Hepatocyte (in vitro differentiated cells): ENCODE measurements at regions not wholly inside any gene's neighbourhood (a gene's known extent, or its start where the extent isn't known, plus 50 kb on each side); places are given as distances from the start of the nearest gene placed in this dataset.

Experiments used
- DNase-seq: peaks from one replicate; pipeline ENCODE4 v3.0.0-alpha.2; 2016; ENCODE audit warnings: low spot score
- H2AFZ ChIP-seq: fragments of 200-600 bp; sonication (generic); 2 replicates; pipeline ENCODE4 v1.6.0; 2016; ENCODE audit warnings: antibody characterized with exemption, mild to moderate bottlenecking
- H3K27ac ChIP-seq: fragments of 200-600 bp; sonication (generic); 2 replicates; pipeline ENCODE4 v1.5.1; 2016; ENCODE audit warnings: mild to moderate bottlenecking
- H3K27me3 ChIP-seq: fragments of 200-600 bp; sonication (generic); 2 replicates; pipeline ENCODE4 v1.6.1; 2016
- H3K36me3 ChIP-seq: fragments of 200-600 bp; sonication (generic); replicated peaks from 2 replicates; pipeline ENCODE4 v1.5.1; 2016; ENCODE audit warnings: low read depth; ENCODE audit not compliant: insufficient read depth
- H3K4me1 ChIP-seq: fragments of 200-600 bp; sonication (generic); 2 replicates; pipeline ENCODE4 v1.5.1; 2016; ENCODE audit warnings: mild to moderate bottlenecking, moderate library complexity; ENCODE audit not compliant: insufficient read depth
- H3K4me2 ChIP-seq: fragments of 200-600 bp; sonication (generic); 2 replicates; pipeline ENCODE4 v1.6.0; 2016
- H3K4me3 ChIP-seq: fragments of 200-600 bp; sonication (generic); 2 replicates; pipeline ENCODE4 v1.5.1; 2016; ENCODE audit warnings: mild to moderate bottlenecking
- H3K79me2 ChIP-seq: fragments of 200-600 bp; sonication (generic); 2 replicates; pipeline ENCODE4 v1.6.0; 2017; ENCODE audit warnings: mild to moderate bottlenecking
- H3K9me2 ChIP-seq: fragments of 200-600 bp; sonication (generic); replicated peaks from 2 replicates; pipeline ENCODE4 v1.6.0; 2017; ENCODE audit warnings: mild to moderate bottlenecking; ENCODE audit not compliant: insufficient read depth
- H3K9me3 ChIP-seq: fragments of 200-600 bp; sonication (generic); 2 replicates; pipeline ENCODE4 v1.5.1; 2016; ENCODE audit warnings: low read depth, mild to moderate bottlenecking
- H4K20me1 ChIP-seq: fragments of 200-600 bp; sonication (generic); 2 replicates; pipeline ENCODE4 v1.6.0; 2016; ENCODE audit warnings: mild to moderate bottlenecking; ENCODE audit not compliant: insufficient read depth, poor library complexity, severe bottlenecking
- EZH2 ChIP-seq: fragments of 200-600 bp; sonication (generic); IDR thresholded peaks from 2 replicates; pipeline ENCODE4 v1.6.1; 2016; ENCODE audit warnings: antibody characterized with exemption, mild to moderate bottlenecking, borderline replicate concordance
- EZH2phosphoT487 ChIP-seq: fragments of 200-600 bp; sonication (generic); IDR thresholded peaks from one replicate; pipeline ENCODE4 v1.6.1; 2018; ENCODE audit warnings: antibody characterized with exemption, mild to moderate bottlenecking, low read depth, moderate library complexity; ENCODE audit not compliant: unreplicated experiment, severe bottlenecking
- WGBS: methylation state at CpG from one replicate; pipeline ENCODE4 v1.1.6; 2016; ENCODE audit warnings: low lambda C conversion rate; ENCODE audit errors: missing lambda C conversion rate; 5-methylcytosine and 5-hydroxymethylcytosine counted together
- TF ChIP-seq, protein P1 (sequence below): fragments of 200-600 bp; sonication (generic); IDR thresholded peaks from 2 replicates; pipeline ENCODE4 v1.5.1; 2016; ENCODE audit warnings: antibody characterized with exemption, mild to moderate bottlenecking; ENCODE audit not compliant: poor library complexity

DNA sequence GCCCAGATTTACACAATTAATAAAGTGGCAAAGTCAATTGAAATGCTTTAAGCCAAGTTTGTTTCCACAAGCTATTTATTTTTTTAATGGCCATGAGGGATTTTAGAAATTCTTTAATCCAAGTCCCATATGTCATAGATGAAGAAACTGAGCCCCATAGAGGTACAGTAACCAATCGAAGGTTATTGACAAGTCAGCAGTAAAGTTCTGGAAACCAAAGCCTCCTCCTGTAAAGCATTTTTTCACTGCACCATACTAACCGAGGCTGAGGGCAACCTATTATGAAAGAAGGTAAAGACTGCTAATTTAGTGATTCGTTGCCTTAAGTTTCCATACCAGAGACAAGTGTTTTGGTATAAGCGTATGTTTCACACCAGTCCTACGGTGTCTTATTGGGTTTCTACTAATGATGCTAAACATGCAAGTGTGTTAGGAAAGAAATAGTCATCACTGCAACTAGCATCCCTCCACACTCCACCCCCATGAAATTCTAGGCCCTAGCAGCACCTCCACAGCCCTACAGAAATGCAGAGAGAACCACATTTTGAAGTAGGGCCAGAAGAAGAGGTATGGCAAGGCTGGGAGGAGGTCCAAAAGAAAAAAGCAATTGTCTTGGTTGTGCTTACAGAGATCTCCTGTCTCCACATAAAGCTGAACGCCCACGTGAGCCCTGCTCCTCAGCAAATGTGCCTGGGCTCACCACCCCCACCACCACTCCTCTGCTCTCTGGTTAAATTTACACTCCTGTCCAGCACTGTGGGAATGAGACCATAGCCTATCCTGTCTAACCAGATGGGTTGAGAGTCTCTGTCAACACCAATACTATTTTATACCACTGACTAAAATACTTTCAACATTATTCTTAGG is 271.1 kb upstream of the G2E3 start:
- H3K4me1 ChIP-seq, result no peaks in the 10 kb centered on the region
- no peak overlapping the region for H3K4me2 ChIP-seq
- no peaks in the 10 kb centered on the region for H3K9me2 ChIP-seq
- no peak for TF ChIP-seq EZH2
- TF ChIP-seq, protein P1, sequence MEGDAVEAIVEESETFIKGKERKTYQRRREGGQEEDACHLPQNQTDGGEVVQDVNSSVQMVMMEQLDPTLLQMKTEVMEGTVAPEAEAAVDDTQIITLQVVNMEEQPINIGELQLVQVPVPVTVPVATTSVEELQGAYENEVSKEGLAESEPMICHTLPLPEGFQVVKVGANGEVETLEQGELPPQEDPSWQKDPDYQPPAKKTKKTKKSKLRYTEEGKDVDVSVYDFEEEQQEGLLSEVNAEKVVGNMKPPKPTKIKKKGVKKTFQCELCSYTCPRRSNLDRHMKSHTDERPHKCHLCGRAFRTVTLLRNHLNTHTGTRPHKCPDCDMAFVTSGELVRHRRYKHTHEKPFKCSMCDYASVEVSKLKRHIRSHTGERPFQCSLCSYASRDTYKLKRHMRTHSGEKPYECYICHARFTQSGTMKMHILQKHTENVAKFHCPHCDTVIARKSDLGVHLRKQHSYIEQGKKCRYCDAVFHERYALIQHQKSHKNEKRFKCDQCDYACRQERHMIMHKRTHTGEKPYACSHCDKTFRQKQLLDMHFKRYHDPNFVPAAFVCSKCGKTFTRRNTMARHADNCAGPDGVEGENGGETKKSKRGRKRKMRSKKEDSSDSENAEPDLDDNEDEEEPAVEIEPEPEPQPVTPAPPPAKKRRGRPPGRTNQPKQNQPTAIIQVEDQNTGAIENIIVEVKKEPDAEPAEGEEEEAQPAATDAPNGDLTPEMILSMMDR, result no peak
- TF ChIP-seq EZH2phosphoT487, result no peak
- no peaks in the 10 kb centered on the region for H3K79me2 ChIP-seq
- DNase-seq, result no peak
- H3K27me3 ChIP-seq, result no peaks in the 10 kb centered on the region
- no peaks in the 10 kb centered on the region for H3K36me3 ChIP-seq
- no peaks in the 10 kb centered on the region for H4K20me1 ChIP-seq
- H3K9me3 ChIP-seq, result no peaks in the 10 kb centered on the region
- H3K27ac ChIP-seq, result no peak overlapping the region
- 79% methylated on average over 7 of the region's 7 CpGs for WGBS
- no peak overlapping the region for H3K4me3 ChIP-seq
- H2AFZ ChIP-seq, result no peak overlapping the region

DNA sequence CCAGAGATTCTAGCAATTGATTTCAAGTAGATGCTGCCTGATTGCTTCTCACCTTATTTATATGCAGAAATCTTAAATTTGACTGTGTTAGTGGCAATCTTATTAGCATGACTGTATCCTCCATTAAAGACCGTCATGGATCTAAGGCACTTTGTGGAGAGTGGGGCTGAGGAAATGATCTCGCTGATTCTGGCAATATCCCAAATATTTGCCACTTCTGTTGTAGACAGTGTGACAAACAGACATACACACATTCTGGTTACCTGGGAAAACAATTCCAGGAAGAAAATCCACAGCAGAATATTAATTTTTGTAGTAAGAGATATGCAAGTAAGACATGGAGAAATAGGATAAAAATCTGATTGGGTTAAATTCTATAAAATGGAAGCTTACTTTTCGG is 269.0 kb upstream of the G2E3 start:
- no peaks in the 10 kb centered on the region for H3K9me2 ChIP-seq
- H3K27ac ChIP-seq, result no peak overlapping the region
- H4K20me1 ChIP-seq, result no peaks in the 10 kb centered on the region
- H3K9me3 ChIP-seq, result no peaks in the 10 kb centered on the region
- TF ChIP-seq EZH2phosphoT487, result no peak
- TF ChIP-seq, protein P1, result no peak
- no peak for TF ChIP-seq EZH2
- no peak for DNase-seq
- H3K4me3 ChIP-seq, result no peak overlapping the region
- WGBS, result 80% methylated on average over 3 of the region's 3 CpGs
- H3K79me2 ChIP-seq, result no peaks in the 10 kb centered on the region
- no peaks in the 10 kb centered on the region for H3K36me3 ChIP-seq
- H3K4me1 ChIP-seq, result no peaks in the 10 kb centered on the region
- H3K27me3 ChIP-seq, result no peaks in the 10 kb centered on the region
- no peak overlapping the region for H3K4me2 ChIP-seq
- no peak overlapping the region for H2AFZ ChIP-seq

DNA sequence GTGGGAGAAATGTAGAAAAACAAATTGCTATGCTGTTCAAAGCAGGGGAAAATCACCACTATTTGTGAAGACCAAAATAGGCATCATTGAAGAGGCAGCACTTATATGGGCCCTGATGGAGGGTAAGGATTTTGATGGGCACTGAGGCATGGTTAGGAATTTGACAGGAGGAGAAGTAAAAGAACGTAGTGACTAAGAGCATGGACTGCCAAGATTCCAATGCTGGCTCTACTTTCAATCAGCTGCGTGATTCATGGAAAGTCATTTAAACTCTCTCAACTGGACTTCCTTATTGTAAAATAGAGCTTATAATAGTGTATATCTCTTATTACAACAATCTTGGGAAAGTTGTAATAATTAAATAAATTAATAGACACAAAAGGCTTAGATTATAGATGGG is 267.7 kb upstream of the G2E3 start:
- H2AFZ ChIP-seq, result no peak overlapping the region
- H3K4me1 ChIP-seq, result no peaks in the 10 kb centered on the region
- DNase-seq, result no peak
- no peaks in the 10 kb centered on the region for H3K27me3 ChIP-seq
- no peaks in the 10 kb centered on the region for H3K36me3 ChIP-seq
- no peaks in the 10 kb centered on the region for H4K20me1 ChIP-seq
- WGBS, result 92% methylated on average over 2 of the region's 2 CpGs
- H3K27ac ChIP-seq, result no peak overlapping the region
- no peak overlapping the region for H3K4me2 ChIP-seq
- H3K4me3 ChIP-seq, result no peak overlapping the region
- TF ChIP-seq EZH2 (no peak), EZH2phosphoT487 (no peak)
- TF ChIP-seq, protein P1, result no peak
- H3K79me2 ChIP-seq, result no peaks in the 10 kb centered on the region
- no peaks in the 10 kb centered on the region for H3K9me2 ChIP-seq
- H3K9me3 ChIP-seq, result no peaks in the 10 kb centered on the region

DNA sequence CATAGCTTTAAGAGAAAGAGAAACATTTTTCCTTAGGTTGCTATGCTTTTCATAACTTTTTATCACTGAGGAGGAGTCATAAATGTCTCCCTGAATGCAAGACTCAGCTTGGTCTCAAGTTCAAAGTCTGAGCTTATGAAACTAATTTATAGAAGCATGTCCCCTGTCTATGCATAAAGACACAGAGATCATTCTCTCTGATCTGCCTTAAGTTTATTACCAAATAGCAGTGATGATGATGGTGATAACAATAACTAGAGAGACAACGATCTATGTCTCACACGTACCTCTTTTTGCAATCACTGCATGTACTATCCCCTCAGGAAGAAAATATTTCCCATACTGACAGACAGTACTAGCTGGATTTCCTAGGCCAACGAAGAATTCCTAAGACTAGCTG is 266.4 kb upstream of the G2E3 start:
- Histone ChIP-seq H3K4me2 (no peak overlapping the region), H2AFZ (no peak overlapping the region), H3K27ac (peak overlapping the region; percentile 29), H3K79me2 (no peaks in the 10 kb centered on the region), H3K4me3 (no peak overlapping the region), H3K36me3 (no peaks in the 10 kb centered on the region), H4K20me1 (no peaks in the 10 kb centered on the region), H3K4me1 (no peaks in the 10 kb centered on the region), H3K9me2 (no peaks in the 10 kb centered on the region), H3K9me3 (no peaks in the 10 kb centered on the region), H3K27me3 (no peaks in the 10 kb centered on the region)
- DNase-seq, result no peak
- TF ChIP-seq, protein P1, result no peak
- TF ChIP-seq EZH2phosphoT487 (no peak), EZH2 (no peak)
- WGBS, result 58% methylated on average over 3 of the region's 3 CpGs
